OCI-LY1 (cell line): ENCODE measurements at regions not wholly inside any gene's neighbourhood (a gene's known extent, or its start where the extent isn't known, plus 50 kb on each side); places are given as distances from the start of the nearest gene placed in this dataset.
"Not testable (repeated sequence)": the region's sequence is repeated elsewhere in the genome, so short reads cannot be mapped to it uniquely, and the experiment has no call there.

Experiments
- H2AFZ ChIP-seq: fragments of 200-600 bp; sonication (generic), shearing (Covaris generic); 2 replicates; pipeline ENCODE4 v1.6.0; 2014; ENCODE audit warnings: antibody characterized with exemption, mild to moderate bottlenecking, low read length
- H3F3A ChIP-seq: fragments of 200-600 bp; sonication (generic), shearing (Covaris generic); 2 replicates; pipeline ENCODE4 v1.6.0; 2014; ENCODE audit warnings: mild to moderate bottlenecking, antibody characterized with exemption, low read length, moderate library complexity; ENCODE audit not compliant: insufficient read depth
- H3K27ac ChIP-seq: fragments of 200-600 bp; sonication (generic); 2 replicates; pipeline ENCODE4 v1.5.1; 2014; ENCODE audit warnings: low read length, mixed run types, mild to moderate bottlenecking, low read depth; ENCODE audit not compliant: poor library complexity, severe bottlenecking
- H3K27me3 ChIP-seq: fragments of 200-600 bp; sonication (generic); 2 replicates; pipeline ENCODE4 v1.6.0; 2014; ENCODE audit warnings: antibody characterized with exemption, mild to moderate bottlenecking, low read length, moderate library complexity; ENCODE audit not compliant: insufficient read depth
- H3K36me3 ChIP-seq: fragments of 200-600 bp; sonication (generic); 2 replicates; pipeline ENCODE4 v1.6.1; 2014; ENCODE audit warnings: mild to moderate bottlenecking, antibody characterized with exemption, low read length, moderate library complexity, mixed read lengths; ENCODE audit not compliant: insufficient read depth
- H3K4me1 ChIP-seq: fragments of 200-600 bp; sonication (generic); 2 replicates; pipeline ENCODE4 v1.5.1; 2014; ENCODE audit warnings: mild to moderate bottlenecking, low read length, moderate library complexity; ENCODE audit not compliant: insufficient read depth, severe bottlenecking
- H3K4me2 ChIP-seq: fragments of 200-600 bp; sonication (generic), shearing (Covaris generic); 2 replicates; pipeline ENCODE4 v1.6.1; 2014; ENCODE audit warnings: low read length
- H3K4me3 ChIP-seq: fragments of 200-600 bp; sonication (generic); 2 replicates; pipeline ENCODE4 v1.5.1; 2014; ENCODE audit warnings: low read length, low read depth, mild to moderate bottlenecking, mixed read lengths; ENCODE audit not compliant: poor library complexity, severe bottlenecking
- H3K79me2 ChIP-seq: fragments of 200-600 bp; shearing (Covaris generic); 2 replicates; pipeline ENCODE4 v1.6.1; 2016; ENCODE audit warnings: mixed run types, low read length, mixed read lengths; ENCODE audit not compliant: insufficient read depth
- H3K9ac ChIP-seq: fragments of 200-600 bp; sonication (generic), shearing (Covaris generic); 2 replicates; pipeline ENCODE4 v1.6.1; 2014; ENCODE audit warnings: mild to moderate bottlenecking, low read length, mixed read lengths
- H3K9me2 ChIP-seq: fragments of 200-600 bp; sonication (generic), shearing (Covaris generic); 2 replicates; pipeline ENCODE4 v1.6.1; 2014; ENCODE audit warnings: low read depth, mild to moderate bottlenecking, low read length, mixed read lengths
- H3K9me3 ChIP-seq: fragments of 200-600 bp; shearing (Covaris generic); 2 replicates; pipeline ENCODE4 v1.6.1; 2014; ENCODE audit warnings: low read length, mixed read lengths
- H4K20me1 ChIP-seq: fragments of 200-600 bp; sonication (generic), shearing (Covaris generic); 2 replicates; pipeline ENCODE4 v1.6.0; 2016; ENCODE audit warnings: mild to moderate bottlenecking, low read length; ENCODE audit not compliant: insufficient read depth
- CTCF ChIP-seq: fragments of 200-600 bp; sonication (generic), shearing (Covaris generic); IDR thresholded peaks from 2 replicates; pipeline ENCODE4 v1.5.1; 2017; ENCODE audit warnings: mild to moderate bottlenecking, antibody characterized with exemption, low read length, moderate library complexity, mixed read lengths
- EZH2 ChIP-seq: fragments of 200-600 bp; sonication (generic), shearing (Covaris generic); IDR thresholded peaks from 2 replicates; pipeline ENCODE4 v1.8.0; 2017; ENCODE audit warnings: borderline replicate concordance, mixed run types, mild to moderate bottlenecking, antibody characterized with exemption, low read length, moderate library complexity, mixed read lengths

GRCh38 chr16:60137891-60138290 is 1403.8 kb upstream of the GOT2 start:
- Histone ChIP-seq H4K20me1 (no peaks in the 10 kb centered on the region), H3K27ac (no peak overlapping the region), H3K4me1 (no peaks in the 10 kb centered on the region), H3K9ac (no peak overlapping the region), H3F3A (no peaks in the 10 kb centered on the region), H3K4me3 (no peak overlapping the region), H3K4me2 (no peak overlapping the region), H3K27me3 (no peaks in the 10 kb centered on the region), H2AFZ (no peak overlapping the region), H3K9me2 (no peaks in the 10 kb centered on the region), H3K79me2 (no peaks in the 10 kb centered on the region), H3K9me3 (no peaks in the 10 kb centered on the region), H3K36me3 (no peaks in the 10 kb centered on the region)
- TF ChIP-seq CTCF (no peak), EZH2 (no peak)

- Histone ChIP-seq H3K9me3 (no peaks in the 10 kb centered on the region), H3K4me2 (no peak overlapping the region), H3F3A (no peaks in the 10 kb centered on the region), H3K36me3 (no peaks in the 10 kb centered on the region), H3K27ac (no peak overlapping the region), H3K4me3 (no peak overlapping the region), H4K20me1 (no peaks in the 10 kb centered on the region), H3K79me2 (no peaks in the 10 kb centered on the region), H3K4me1 (no peaks in the 10 kb centered on the region), H3K9me2 (no peaks in the 10 kb centered on the region), H2AFZ (no peak overlapping the region), H3K9ac (no peak overlapping the region), H3K27me3 (no peaks in the 10 kb centered on the region)
- no peak for TF ChIP-seq CTCF
- no peak for TF ChIP-seq EZH2
These were observed 1393.1 kb upstream of the GOT2 start for GRCh38 chr16:60127196-60127595.

GRCh38 chr16:60126115-60126514 is 1392.0 kb upstream of the GOT2 start:
- not testable (repeated sequence) for H3F3A ChIP-seq, H4K20me1 ChIP-seq, H3K36me3 ChIP-seq, H3K27ac ChIP-seq, H3K27me3 ChIP-seq, H3K9ac ChIP-seq, H3K9me3 ChIP-seq, H3K4me3 ChIP-seq, H3K4me1 ChIP-seq, H3K79me2 ChIP-seq, H2AFZ ChIP-seq, H3K4me2 ChIP-seq, H3K9me2 ChIP-seq

GRCh38 chr16:60123392-60124023 is 1389.4 kb upstream of the GOT2 start:
- Histone ChIP-seq H3K79me2 (no peaks in the 10 kb centered on the region), H3K9ac (no peak overlapping the region), H3K4me3 (no peak overlapping the region), H3K9me3 (no peaks in the 10 kb centered on the region), H3K9me2 (no peaks in the 10 kb centered on the region), H2AFZ (no peak overlapping the region), H3K27ac (no peak overlapping the region), H3F3A (no peaks in the 10 kb centered on the region), H3K27me3 (no peaks in the 10 kb centered on the region), H3K4me1 (no peaks in the 10 kb centered on the region), H3K36me3 (no peaks in the 10 kb centered on the region), H4K20me1 (no peaks in the 10 kb centered on the region), H3K4me2 (no peak overlapping the region)
- no peak for TF ChIP-seq CTCF
